T-helper 2 cell treated with Interferon-gamma antibody and Interleukin-4, amounts not matched to agents 100 ng/mL and 5 ng/mL, for 36 hours (primary cell): ENCODE measurements at regions not wholly inside any gene's neighbourhood (a gene's known extent, or its start where the extent isn't known, plus 50 kb on each side); places are given as distances from the start of the nearest gene placed in this dataset.
"Not testable (repeated sequence)": the region's sequence is repeated elsewhere in the genome, so short reads cannot be mapped to it uniquely, and the experiment has no call there.

ENCODE experiments used
- intact Hi-C: fragments of 100-400 bp; cut with micrococcal nuclease; formaldehyde crosslinking; loops from one replicate; pipeline ENCODE4 v1.15.1; 2023

DNA sequence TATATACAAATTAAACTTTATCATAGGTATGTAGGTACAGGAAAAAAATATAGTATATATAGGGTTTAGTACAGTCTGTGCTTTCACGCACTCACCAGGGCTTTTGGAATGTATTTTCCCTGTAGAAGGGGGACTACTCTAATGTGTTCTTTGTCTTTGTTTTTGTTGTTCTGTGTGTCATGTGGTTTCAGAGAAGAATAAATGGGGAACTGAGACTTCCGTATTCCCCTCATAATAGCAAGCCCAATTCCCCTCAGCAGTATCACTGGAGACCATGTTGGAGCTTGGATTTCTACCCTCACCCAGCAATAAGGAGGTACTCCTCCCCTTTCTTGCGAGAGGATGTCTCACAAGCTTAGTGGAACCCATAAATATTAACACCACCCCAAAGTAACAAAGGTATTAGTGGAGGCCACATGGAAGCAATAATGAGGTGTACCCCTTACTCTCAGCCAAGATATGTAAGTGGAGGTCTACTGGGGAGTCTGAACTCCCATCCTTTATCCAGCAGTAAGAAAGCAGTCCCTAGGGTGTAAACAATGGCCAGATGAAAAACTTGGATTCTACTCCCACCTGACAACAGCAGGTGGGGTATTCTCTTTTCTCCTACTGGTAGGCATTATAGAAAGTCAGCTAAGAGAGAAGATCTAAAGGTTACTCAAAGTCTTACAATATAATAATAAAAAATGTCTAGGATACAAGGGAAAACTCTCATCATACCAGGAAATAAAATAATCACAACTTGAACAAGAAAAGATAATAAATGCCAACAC is 805.4 kb upstream of the GALNTL6 start:
- intact Hi-C loops, result no loop called here

DNA sequence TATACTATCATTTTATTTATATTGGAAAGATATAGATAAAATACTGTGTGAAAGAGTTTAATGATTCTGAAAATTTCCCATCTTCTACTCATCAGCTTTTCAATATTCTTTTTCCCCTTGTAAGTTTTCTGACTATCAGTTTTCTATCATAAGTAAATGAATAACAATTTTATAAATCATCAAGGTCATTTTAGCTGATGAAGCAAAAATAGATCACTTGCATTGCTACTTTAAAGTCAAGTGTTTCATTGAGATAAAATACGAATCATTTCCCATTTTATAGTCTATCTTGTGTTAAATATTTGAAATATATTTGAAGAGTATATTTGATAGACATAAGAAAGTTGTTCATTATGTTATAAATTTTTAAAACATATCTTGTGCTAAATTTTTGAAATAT is 811.0 kb upstream of the GALNTL6 start:
- intact Hi-C loops, result no loop called here

DNA sequence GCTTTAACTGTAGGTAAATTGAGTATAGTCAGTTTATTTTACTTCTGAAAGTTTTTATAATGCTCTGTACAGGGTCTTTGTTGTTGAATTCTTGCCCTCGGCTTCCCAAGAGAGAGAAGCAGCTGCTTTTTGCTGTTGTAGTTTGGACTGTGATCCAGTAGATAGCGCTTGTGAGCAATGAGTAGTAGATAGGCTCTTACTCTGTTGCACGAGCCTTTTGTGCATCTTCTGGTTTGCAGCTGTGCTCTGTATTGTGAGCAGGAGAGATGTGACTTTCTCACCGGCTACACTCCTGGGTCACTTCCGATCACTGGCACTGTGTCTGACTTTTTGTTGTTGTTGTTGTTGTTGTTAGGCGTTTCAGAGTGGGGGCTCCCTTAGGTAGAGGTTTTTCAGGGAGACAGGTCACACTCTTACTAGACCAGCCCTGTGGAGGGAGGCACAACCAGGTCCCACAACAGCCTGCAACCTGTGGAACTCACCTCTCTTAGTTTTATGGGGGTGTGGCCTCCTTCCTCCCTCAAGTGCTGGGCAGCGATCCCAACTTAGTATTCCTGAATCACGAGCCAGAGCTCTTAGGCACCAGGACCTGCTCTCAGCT is 822.1 kb upstream of the GALNTL6 start:
- intact Hi-C loops, result no loop called here

DNA sequence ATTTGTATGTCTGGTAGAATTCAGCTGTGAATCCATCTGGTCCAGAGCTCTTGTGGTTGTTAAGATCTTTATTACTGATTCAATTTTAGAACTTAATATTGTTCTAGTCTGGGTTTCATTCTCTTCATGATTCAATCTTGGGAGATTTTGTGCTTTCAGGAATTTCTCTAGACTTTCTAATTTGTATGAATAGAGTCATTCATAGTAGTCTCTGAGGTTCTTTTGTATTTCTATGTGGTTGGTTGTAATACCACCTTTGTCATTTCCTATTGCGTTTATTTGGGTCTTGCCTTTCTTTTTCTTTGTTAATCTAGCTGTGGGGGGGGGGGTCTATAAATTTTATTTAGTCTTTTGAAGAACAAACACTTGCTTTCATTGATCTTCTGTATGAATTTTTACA is 824.8 kb upstream of the GALNTL6 start:
- intact Hi-C loops, result no loop called here

DNA sequence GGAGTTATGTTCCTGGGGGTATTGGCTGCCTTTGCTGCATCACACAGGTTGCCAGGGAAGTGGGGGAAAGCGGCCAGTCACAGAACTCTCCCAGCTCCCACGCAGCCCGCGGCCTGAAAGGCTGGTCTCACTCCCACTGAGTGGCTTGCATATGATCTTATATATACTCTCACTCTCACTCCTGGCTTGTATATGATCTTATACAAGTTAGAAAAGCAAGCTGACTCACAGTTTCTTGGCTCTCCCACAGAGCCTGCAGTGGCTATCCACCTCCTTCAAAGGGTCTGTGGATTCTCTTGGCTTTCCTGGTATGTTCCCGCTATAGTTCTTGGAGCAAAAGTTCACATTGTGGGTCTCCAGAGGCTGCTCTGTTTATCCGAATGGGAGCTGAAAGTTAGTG is 833.5 kb upstream of the GALNTL6 start:
- intact Hi-C loops, result no loop called here

DNA sequence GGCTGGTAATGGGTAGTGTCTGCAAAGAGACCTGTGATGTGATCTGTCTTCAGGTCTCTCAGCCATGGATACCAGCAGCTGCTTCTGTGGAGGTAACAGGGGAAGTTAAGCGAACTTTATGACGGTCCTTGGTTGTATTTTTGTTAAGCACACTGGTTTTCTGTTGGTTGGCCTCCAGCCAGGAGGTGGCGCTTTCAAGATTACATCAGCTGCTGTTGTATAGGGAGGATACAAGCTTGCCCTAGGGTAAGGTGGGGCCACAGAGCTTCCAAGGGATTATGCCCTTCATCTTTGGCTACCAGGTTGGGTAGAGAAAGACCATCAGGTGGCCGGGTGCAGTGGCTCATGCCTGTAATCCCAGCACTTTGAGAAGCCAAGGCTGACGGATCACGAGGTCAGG is 834.2 kb upstream of the GALNTL6 start:
- intact Hi-C loops, result no loop called here

DNA sequence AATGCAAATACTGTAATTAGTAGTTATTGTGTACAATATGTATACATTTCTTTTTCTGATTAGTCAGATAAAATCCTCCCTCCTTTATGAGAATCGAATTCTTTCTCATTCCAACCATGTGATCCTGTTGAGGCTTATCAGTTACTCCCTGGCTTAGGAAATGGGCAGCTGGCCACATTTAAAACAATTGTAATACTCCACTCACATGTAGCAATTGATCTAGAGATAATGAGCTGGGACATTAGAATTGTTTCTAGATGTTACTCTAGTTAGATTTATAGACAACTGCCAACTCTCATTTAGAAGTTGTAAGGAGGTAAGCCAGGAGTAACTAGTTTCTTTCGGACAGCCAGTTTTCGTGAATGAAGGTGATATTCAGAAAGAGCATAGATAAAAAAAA is 859.3 kb upstream of the AADAT start:
- intact Hi-C loops, result no loop called here

DNA sequence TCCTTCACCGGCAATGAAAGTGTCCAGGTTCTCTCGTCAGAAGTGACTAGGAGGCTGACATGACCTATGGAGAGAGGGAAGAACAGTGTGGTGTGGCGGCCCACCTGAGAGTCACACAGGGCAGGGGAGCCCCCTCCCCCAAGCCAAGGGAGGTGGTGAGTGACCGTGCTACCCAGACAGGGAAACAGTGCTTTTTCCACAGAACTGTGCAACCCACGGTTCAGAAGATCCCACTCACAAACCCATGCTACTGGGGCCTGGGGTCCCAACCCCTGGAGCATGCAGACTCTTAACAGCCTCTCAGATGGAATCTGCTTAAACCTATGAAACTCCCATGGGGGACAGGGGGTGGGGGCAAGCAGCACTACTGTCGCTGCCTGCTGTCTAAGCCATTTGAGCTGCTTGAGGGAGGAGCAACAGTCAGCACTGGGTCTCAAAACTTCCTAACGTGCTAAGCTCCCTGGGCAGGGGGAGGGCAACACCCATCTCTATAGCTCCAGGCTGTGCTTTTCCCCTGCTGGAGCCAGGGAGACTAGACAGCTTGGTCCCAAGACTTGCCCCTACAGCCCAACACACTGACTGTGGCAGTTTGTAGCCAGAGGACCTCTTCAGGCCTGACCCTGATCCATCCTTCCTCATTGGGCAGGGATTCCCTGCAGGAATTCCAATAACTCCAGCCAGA is 850.4 kb upstream of the AADAT start:
- intact Hi-C loops, result no loop called here

DNA sequence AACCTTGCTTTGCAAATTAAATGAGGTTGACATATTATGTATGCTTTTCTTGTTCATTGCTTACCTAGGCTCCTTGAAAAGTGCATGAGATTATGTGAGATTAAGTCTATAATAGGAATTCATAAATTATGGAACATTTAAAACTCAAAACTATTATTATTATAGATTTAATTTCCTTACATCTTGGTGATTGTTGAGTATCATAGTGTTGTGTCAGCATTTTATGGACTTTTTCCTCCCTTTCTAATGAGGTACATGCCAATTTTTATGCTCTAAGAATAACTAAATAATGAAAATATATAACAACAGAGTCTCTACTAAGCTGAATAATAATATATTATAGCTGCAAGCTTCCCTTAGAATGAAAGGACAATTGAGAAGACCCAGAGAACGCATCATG is 848.8 kb upstream of the AADAT start:
- intact Hi-C loops, result no loop called here

DNA sequence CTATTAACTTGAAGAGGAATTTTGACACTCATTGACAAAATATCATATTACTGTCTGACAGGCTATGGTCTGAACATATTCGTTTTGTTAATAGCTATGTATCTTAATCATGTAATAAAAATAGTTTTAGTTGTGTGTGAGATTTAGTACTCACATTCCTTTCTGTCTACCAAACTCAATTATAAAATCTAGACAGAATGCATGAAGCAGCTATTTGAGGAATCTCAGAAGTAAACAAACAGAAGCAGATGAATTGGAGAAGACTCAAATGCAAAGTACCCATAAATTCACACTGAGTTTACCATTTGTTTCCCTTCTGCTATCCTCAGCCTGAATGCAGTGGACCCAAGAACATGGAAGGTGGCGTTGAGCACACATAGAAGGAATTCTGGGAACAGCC is 841.6 kb upstream of the AADAT start:
- intact Hi-C loops, result no loop called here

DNA sequence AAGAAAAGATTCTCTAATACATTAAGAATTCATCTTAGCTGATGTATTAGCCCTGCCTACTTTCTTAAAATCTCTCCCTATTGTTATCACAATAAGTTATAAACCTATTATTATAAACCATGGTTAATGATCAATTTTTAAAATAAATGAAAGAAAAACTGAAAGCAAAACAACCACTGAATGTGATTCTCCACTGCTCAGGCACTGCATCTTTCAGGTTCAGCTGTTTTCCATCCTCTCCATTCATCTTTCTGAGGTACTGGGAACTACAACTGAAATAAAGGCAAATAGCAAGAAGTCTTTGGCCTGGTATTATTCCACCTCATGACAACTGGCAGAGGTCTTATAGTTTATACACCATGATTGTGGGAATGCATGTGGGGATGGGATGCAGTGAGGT is 798.9 kb upstream of the AADAT start:
- intact Hi-C loops, result no loop called here

DNA sequence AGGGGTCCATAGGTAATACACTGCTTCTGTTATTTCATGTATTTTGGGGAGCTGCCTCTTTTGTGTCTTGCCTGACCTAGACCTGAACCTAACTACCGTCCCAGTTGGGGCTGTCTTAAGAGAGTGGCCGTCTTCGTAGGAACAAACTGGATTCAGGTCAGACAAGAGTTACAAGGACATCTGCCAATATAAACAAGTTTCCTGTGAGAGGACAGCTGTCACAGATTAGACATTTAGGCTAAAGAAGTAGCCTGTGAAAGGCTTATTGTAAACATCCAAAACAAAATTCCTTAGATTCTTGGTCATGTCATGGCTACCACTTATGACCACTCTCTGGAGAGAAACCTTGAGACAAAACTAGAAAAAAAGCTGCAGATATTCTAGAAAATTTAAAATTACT is 797.6 kb upstream of the AADAT start:
- intact Hi-C loops, result no loop called here

DNA sequence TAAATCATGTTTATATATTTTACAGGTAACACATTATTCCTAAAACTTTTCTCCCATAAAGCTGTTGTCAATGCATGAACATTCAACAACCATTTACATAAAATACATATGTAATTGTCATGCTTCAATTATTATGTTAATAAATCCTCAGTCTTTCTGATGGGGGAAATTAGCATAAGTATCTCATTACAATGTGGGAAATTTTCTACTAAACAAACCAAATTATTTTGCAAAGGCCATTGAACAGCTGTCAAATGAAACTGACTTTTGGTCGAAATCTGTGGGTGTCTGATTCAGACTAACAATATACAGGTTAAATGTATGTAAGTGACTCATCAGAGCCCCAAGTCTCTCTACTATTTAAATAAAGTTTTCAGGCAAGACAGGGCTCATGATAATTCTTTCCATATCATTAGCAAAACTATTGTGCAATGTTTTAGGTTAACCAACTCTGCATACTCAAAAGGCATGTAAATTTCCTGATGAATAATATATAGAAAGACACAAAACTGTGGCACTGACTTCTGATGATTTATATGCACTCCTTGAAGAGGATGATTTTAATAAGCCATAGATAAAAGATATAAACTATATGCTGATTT is 795.3 kb upstream of the AADAT start:
- intact Hi-C loops, result no loop called here

DNA sequence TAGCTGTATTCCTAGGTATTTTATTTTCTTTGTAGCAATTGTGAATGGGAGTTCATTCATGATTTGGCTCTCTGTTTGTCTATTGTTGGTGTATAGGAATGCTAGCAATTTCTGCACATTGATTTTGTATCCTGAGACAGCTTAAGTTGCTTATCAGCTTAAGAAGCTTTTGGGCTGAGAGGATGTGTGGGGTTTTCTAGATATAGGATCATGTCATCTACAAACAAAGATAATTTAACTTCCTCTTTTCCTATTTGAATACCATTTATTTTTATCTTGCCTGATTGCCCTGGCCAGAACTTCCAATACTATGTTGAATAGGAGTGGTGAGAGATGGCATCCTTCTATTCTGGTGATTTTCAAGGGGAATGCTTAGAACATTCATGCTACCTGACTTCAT is 791.9 kb upstream of the AADAT start:
- intact Hi-C loops, result not testable (repeated sequence)

DNA sequence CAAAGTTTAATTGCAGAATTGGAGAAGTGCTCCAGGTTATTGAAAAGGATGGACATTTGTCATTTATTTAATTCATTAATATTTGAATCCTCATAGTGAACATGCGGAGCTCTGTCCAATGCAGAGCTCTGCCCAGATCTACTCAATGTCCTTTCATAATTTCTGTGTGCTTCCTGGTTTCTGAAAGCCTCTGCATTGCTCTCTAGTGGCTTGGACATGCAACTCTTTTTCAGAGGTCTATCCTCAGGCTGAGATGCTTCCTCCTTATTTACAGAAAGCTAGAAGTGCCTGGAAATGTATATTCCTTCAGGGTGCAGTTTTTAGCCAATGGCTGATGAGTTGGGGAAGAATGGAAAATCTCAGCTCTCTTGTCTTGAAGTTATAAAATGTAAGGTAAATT is 786.1 kb upstream of the AADAT start:
- intact Hi-C loops, result no loop called here

DNA sequence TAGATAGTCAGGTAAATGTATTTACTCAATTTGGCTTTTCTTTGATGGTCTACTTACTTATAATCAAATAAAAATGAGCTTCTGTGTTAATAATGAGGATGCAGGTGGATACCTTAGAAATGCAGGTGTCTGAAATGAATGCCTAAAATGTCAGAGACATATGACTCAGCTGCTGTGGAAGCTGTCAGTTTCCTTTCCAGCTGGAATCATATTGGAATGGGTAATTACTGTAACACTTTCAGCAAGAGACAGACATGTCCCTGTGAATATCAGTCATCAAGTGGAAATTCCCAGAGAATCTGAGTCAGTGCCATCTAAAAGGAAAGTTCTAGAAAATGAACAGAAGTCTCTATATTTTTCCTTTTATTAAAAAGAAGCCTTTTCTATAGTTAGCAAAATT is 783.0 kb upstream of the AADAT start:
- intact Hi-C loops, result no loop called here

DNA sequence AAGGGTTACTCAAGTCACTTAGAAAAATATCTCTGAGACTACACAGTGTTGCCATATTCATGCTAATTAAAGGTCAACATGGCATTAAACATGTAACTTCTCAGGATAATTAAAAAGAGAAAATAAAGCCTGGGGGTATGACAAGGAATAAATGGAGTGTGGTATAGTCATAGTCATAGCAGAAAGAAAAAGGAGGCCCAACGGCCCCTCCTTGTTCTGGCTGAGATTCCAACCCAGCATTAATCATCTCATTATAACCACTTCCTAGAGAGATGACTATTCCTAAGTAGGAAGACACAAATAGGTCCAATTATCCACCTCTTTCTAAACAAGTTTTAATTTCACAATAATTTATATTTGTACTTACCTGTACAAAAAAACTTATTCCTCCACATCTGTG is 778.4 kb upstream of the AADAT start:
- intact Hi-C loops, result no loop called here

DNA sequence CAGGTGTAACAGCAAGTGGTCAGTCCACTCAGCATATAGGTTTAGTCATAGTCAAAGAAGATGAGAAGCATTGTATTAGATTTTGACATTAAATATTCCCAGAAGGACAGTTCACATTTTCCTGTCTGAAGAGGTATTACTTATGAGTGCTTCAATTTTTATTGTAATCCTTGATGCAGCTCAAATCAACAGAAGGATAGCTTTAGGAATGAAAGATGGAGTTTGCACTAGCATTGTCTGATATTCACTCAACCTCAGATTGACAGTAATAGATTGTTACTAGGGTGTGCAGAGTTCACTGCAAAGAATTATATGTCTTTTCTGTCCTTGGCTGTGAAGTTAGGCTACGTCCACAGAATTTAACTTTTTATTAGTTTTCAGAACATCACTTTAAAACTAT is 764.3 kb upstream of the AADAT start:
- intact Hi-C loops, result no loop called here

DNA sequence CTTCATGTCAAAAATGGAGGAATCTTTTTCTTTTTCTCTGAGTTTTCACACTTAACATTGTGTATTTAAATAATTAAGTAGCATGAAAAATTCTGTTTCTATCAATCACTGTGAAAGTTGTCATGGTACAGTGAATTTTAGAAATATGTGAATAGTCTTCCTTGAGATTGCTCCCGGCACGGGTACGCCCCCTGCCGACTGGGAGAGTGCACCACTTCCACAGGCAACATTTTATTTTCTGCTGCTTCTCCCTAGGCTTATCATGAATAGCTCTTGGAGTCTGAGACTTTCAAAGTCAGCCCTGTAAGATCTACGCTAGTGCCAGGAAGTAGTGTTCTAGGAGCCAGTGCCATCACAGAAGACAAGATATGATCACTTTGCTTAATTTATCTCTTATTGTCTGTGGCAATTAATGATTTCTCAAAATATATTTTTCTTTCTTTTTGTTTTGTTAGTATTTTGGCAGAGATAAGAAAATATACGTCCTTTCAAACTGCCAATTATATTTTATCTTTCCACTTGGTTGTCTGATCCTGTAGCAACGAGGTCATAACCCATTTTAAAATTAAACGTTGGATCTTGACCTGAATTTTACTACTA is 763.8 kb upstream of the AADAT start:
- intact Hi-C loops, result no loop called here

DNA sequence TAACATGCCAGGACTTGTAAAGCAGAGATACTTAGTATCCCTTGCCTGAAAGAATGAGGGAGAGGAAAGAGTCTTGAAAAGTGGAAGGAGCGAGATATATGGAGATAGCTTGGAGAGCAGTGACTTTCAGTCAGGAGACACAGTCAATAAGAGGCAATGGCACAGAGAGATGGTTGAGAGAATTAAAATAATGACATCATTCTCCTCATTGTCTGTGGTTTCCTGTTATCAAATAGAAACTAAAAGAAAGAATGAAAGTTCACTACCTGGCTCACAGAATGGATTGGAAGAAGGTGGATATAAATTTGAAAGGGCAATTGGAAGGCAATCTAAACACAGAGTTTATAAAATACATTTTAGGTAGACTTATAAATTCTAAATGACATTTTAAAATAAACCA is 760.2 kb upstream of the AADAT start:
- intact Hi-C loops, result no loop called here

DNA sequence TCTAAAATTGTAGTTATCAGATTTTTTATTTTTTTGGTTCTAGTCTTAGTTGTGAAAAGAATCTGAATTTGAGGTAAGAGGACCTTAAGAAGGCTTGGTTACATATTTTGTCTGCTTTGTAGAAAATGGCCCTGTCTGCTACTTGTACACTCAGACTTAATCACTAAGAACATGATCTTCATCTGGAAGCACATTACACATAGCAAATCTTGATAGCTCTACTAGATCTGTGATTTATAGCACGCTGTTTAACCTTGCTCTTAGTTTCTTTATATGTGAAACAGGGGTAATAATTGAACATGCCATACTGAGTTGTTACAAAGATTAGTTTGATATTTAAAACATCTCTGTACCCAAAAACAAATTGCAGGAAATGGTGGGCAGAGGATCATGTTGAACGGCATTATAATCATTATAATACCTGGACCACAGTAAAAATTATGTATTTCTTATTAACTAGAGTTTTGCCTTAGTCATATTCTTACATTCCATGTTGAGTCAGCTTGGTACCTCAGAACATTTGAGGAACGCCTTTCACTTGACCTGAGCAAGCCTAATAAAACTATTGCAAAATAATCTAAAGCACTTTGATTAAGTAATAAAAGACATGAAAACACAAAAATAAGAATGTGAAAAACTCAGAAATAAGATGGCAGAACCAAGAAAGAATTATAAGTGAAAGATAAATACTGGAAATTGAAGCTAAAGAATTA is 738.0 kb upstream of the AADAT start:
- intact Hi-C loops, result no loop called here
